ENCODE measurements at regions not wholly inside any gene's neighbourhood (a gene's known extent, or its start where the extent isn't known, plus 50 kb on each side); places are given as distances from the start of the nearest gene placed in this dataset.

DNA sequence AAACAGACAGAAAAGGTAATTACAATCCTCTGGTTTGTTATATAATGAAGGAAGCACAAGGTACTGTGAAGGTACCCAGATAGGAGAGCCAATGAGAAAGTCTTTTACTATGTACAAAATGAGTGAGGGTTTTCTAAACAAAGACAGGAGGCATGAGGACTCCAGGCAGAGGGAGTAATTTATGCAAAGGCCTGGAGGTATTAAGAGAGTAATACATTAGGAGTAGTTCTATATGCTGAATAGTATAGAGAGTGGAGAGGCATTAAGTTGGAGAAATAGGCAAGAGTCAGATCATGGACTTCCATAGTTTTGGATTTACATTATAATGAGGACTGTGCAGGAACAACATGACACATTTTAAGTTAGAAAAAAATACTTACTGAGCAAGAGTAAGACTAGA is 216.0 kb downstream of the SCG2 start:
- Histone ChIP-seq H3K56ac (replicated peaks; ENCODE audit: insufficient read length, low read depth, low read length) (no peak overlapping the region), H3K36me3 (ENCODE audit: control insufficient read depth in 2 of 4, insufficient read depth in 4 of 4, low read length in 3 of 4) (no peaks in the 10 kb centered on the region), H3K79me1 (ENCODE audit: low read depth, low read length) (no peaks in the 10 kb centered on the region), H2BK5ac (ENCODE audit: low read depth, low read length) (no peak overlapping the region), H3K4me2 (ENCODE audit: insufficient read depth in 1 of 2, low read depth in 2 of 2, low read length in 2 of 2) (no peak overlapping the region), H3K18ac (ENCODE audit: extremely low read depth, low read length) (no peak overlapping the region), H3K27ac (ENCODE audit: low read depth, low read length) (no peak overlapping the region), H3K23me2 (ENCODE audit: low read depth, low read length) (no peaks in the 10 kb centered on the region), H2AK5ac (ENCODE audit: low read depth, low read length) (no peak overlapping the region), H2BK20ac (ENCODE audit: low read length) (no peak overlapping the region), H2AFZ (ENCODE audit: low read length) (no peak overlapping the region), H4K5ac (ENCODE audit: insufficient read length, low read depth, low read length) (no peak overlapping the region), H3K9me3 (ENCODE audit: insufficient read depth in 2 of 2, low read depth in 1 of 2, low read length in 1 of 2) (no peaks in the 10 kb centered on the region), H4K91ac (replicated peaks; ENCODE audit: insufficient read length, low read length) (no peak overlapping the region), H4K20me1 (replicated peaks in 1 of 2; ENCODE audit: control insufficient read depth in 1 of 2, insufficient read depth in 2 of 2, low read length in 2 of 2) (no peaks in the 10 kb centered on the region), H3K9ac (replicated peaks in 1 of 4; ENCODE audit: extremely low read depth in 1 of 4, low read depth in 3 of 4, low read length in 3 of 4) (no peak overlapping the region), H3K23ac (ENCODE audit: insufficient read length) (no peak overlapping the region), H4K8ac (ENCODE audit: extremely low read depth, insufficient read depth, low read length) (no peak overlapping the region), H3K14ac (ENCODE audit: insufficient read length) (no peak overlapping the region), H2BK12ac (ENCODE audit: low read depth, low read length) (no peak overlapping the region), H3K79me2 (ENCODE audit: control insufficient read depth in 1 of 2, insufficient read depth in 2 of 2, low read length in 2 of 2) (no peaks in the 10 kb centered on the region), H3K27me3 (replicated peaks in 1 of 4; ENCODE audit: control insufficient read depth in 3 of 4, extremely low read depth in 1 of 4, insufficient read depth in 3 of 4, low read length in 3 of 4) (no peaks in the 10 kb centered on the region), H3K4me1 (replicated peaks in 1 of 4; ENCODE audit: control insufficient read depth in 3 of 4, insufficient read depth in 4 of 4, low read length in 3 of 4) (no peaks in the 10 kb centered on the region), H3K4me3 (ENCODE audit: extremely low read depth in 1 of 4, insufficient read depth in 2 of 4, low read depth in 3 of 4, low read length in 4 of 4) (no peak overlapping the region), H2BK120ac (replicated peaks; ENCODE audit: low read depth, low read length) (no peak overlapping the region), H2BK15ac (ENCODE audit: low read length) (no peak overlapping the region), H3K4ac (replicated peaks; ENCODE audit: insufficient read length, low read depth, low read length) (no peak overlapping the region)
- no peak for FAIRE-seq
- no peak for DNase-seq (ENCODE audit: low read depth in 1 of 2, low spot score in 2 of 2)
- CTCF ChIA-PET (ENCODE audit: partially characterized antibody): interaction anchor here (1.0 to 1.4 kb wide), 2 partner anchors 73 to 414 kb away, joined by 3 to 4 read pairs; no protein-coding TSS in a partner anchor
- TF ChIP-seq BACH1 (IDR thresholded peaks at IDR 0.05; ENCODE audit: low read length) (no peak), CEBPB (IDR thresholded peaks at IDR 0.05; ENCODE audit: low read depth, low read length) (no peak), JUND (IDR thresholded peaks at IDR 0.05; ENCODE audit: low read length) (no peak), ASH2L (IDR thresholded peaks at IDR 0.05; ENCODE audit: low read length) (no peak), CHD1 (IDR thresholded peaks at IDR 0.05; ENCODE audit: low read depth, low read length) (no peak), TBP (IDR thresholded peaks at IDR 0.05; ENCODE audit: low read depth, low read length) (no peak), GTF2F1 (IDR thresholded peaks at IDR 0.05; ENCODE audit: borderline replicate concordance, low read depth, low read length) (no peak), RNF2 (IDR thresholded peaks at IDR 0.05; ENCODE audit: borderline replicate concordance, low read depth, low read length, missing control alignments, poor library complexity, severe bottlenecking) (no peak), SAP30 (IDR thresholded peaks at IDR 0.05; ENCODE audit: insufficient read depth, insufficient replicate concordance, low read length) (no peak), POU5F1 (IDR thresholded peaks at IDR 0.05; ENCODE audit: low read depth, low read length) (no peak), MAFK (IDR thresholded peaks at IDR 0.05; ENCODE audit: low read depth, low read length) (no peak), EZH2 (IDR thresholded peaks at IDR 0.05; ENCODE audit: low read depth, low read length, severe bottlenecking) (no peak)
- POLR2A ChIA-PET (ENCODE audit: partially characterized antibody): no interaction called here

Measured in H1 (cell line).